SH-SY5Y (cell line): ENCODE measurements at regions not wholly inside any gene's neighbourhood (a gene's known extent, or its start where the extent isn't known, plus 50 kb on each side); places are given as distances from the start of the nearest gene placed in this dataset.

Experiments used
- GATA2 ChIP-seq: IDR thresholded peaks from 2 replicates; pipeline ENCODE4 v1.6.1; 2011; ENCODE audit warnings: mild to moderate bottlenecking, low read depth, low read length
- GATA3 ChIP-seq: IDR thresholded peaks from 2 replicates; pipeline ENCODE4 v1.6.1; 2011; ENCODE audit warnings: low read depth, mild to moderate bottlenecking, low read length, moderate library complexity

GRCh38 chr2:64853306-64853705, 135.9 kb upstream of the SLC1A4 start:
- TF ChIP-seq GATA2 (no peak), GATA3 (no peak)
